Liver (tissue), 8 donors: ENCODE measurements at regions not wholly inside any gene's neighbourhood (a gene's known extent, or its start where the extent isn't known, plus 50 kb on each side); places are given as distances from the start of the nearest gene placed in this dataset.

Source experiments
- DNase-seq: peaks from one replicate; pipeline ENCODE4 v3.0.0-alpha.2; 2017; ENCODE audit warnings: low spot score
- H3K27ac ChIP-seq, 2 donors: one replicate each; pipeline ENCODE4 v1.7.0; 2013; ENCODE audit warnings: inconsistent platforms in 2 of 2, low read length in 2 of 2, control low read depth in 1 of 2, low read depth in 1 of 2, mild to moderate bottlenecking in 1 of 2
- H3K27me3 ChIP-seq, 4 donors: one replicate each; pipeline versions ENCODE4 v1.6.1 to v1.7.0; 2013; ENCODE audit warnings: low read length in 3 of 4, inconsistent platforms in 1 of 4, mild to moderate bottlenecking in 1 of 4, moderate library complexity in 1 of 4; ENCODE audit not compliant: control insufficient read depth in 4 of 4, insufficient read depth in 4 of 4
- H3K36me3 ChIP-seq, 4 donors: one replicate each; pipeline versions ENCODE4 v1.6.1 to v1.7.0; 2013; ENCODE audit warnings: low read length in 3 of 4, mild to moderate bottlenecking in 3 of 4, low read depth in 1 of 4, moderate library complexity in 1 of 4; ENCODE audit not compliant: control insufficient read depth in 4 of 4, insufficient read depth in 3 of 4
- H3K4me1 ChIP-seq, 4 donors: one replicate each; pipeline versions ENCODE4 v1.6.1 to v1.7.0; 2013; ENCODE audit warnings: low read length in 3 of 4, mild to moderate bottlenecking in 3 of 4, moderate library complexity in 1 of 4; ENCODE audit not compliant: control insufficient read depth in 4 of 4, insufficient read depth in 4 of 4
- H3K4me3 ChIP-seq, 3 donors: one replicate each; pipeline versions ENCODE4 v1.6.1 to v1.7.0; 2013; ENCODE audit warnings: low read length in 3 of 3, control low read depth in 1 of 3, low read depth in 1 of 3, mild to moderate bottlenecking in 1 of 3
- H3K9ac ChIP-seq, 2 donors: one replicate each; pipeline ENCODE4 v1.7.0; 2013; ENCODE audit warnings: low read length in 2 of 2, mild to moderate bottlenecking in 2 of 2, moderate library complexity in 2 of 2, control low read depth in 1 of 2, low read depth in 1 of 2
- H3K9me3 ChIP-seq, 4 donors: one replicate each; pipeline versions ENCODE4 v1.6.1 to v1.7.0; 2013; ENCODE audit warnings: low read length in 3 of 4; ENCODE audit not compliant: control insufficient read depth in 4 of 4
- ATF3 ChIP-seq: IDR thresholded peaks from 2 replicates; pipeline ENCODE4 v1.6.1; 2016; ENCODE audit warnings: antibody characterized with exemption
- CTCF ChIP-seq: fragments of 150-350 bp; IDR thresholded peaks from 2 replicates; pipeline ENCODE4 v1.5.1; 2017; ENCODE audit warnings: improper control_type of control experiment, low read depth, low read length; ENCODE audit not compliant: missing input control
- EGR1 ChIP-seq, 2 donors: IDR thresholded peaks; 2 replicates each; pipeline ENCODE4 v1.6.1; 2016 to 2018; ENCODE audit warnings: antibody characterized with exemption in 2 of 2, low read depth in 2 of 2
- FOXA1 ChIP-seq: IDR thresholded peaks from 2 replicates; pipeline ENCODE4 v1.6.1; 2016; ENCODE audit warnings: antibody characterized with exemption
- FOXA2 ChIP-seq: IDR thresholded peaks from 2 replicates; pipeline ENCODE4 v1.6.1; 2016; ENCODE audit warnings: antibody characterized with exemption
- GABPA ChIP-seq, 2 donors: IDR thresholded peaks in 1 of 2; conservative IDR thresholded peaks in 1 of 2; 2 replicates each; pipeline ENCODE4 v1.6.1; 2016; ENCODE audit warnings: antibody characterized with exemption in 2 of 2, mild to moderate bottlenecking in 1 of 2, moderate library complexity in 1 of 2
- HNF4A ChIP-seq, 2 donors: conservative IDR thresholded peaks; 2 replicates each; pipeline ENCODE4 v1.6.1; 2016; ENCODE audit warnings: antibody characterized with exemption in 2 of 2, mild to moderate bottlenecking in 2 of 2
- HNF4G ChIP-seq: IDR thresholded peaks from 2 replicates; pipeline ENCODE4 v1.6.1; 2016; ENCODE audit warnings: antibody characterized with exemption
- JUND ChIP-seq, 2 donors: IDR thresholded peaks; 2 replicates each; pipeline ENCODE4 v1.6.1; 2016; ENCODE audit warnings: antibody characterized with exemption in 2 of 2
- MAX ChIP-seq: IDR thresholded peaks from 2 replicates; pipeline ENCODE4 v1.6.1; 2016; ENCODE audit warnings: antibody characterized with exemption
- NR2F2 ChIP-seq: IDR thresholded peaks from 2 replicates; pipeline ENCODE4 v1.6.1; 2016; ENCODE audit warnings: antibody characterized with exemption
- RAD21 ChIP-seq, 2 donors: IDR thresholded peaks; 2 replicates each; pipeline ENCODE4 v1.6.1; 2016; ENCODE audit warnings: antibody characterized with exemption in 2 of 2, mild to moderate bottlenecking in 2 of 2
- REST ChIP-seq: IDR thresholded peaks from 2 replicates; pipeline ENCODE4 v1.6.1; 2016; ENCODE audit warnings: antibody characterized with exemption, mild to moderate bottlenecking
- RXRA ChIP-seq, 2 donors: IDR thresholded peaks; 2 replicates each; pipeline ENCODE4 v1.6.1; 2017 to 2018; ENCODE audit warnings: antibody characterized with exemption in 2 of 2, mild to moderate bottlenecking in 1 of 2
- TAF1 ChIP-seq: conservative IDR thresholded peaks from 2 replicates; pipeline ENCODE4 v1.6.1; 2016; ENCODE audit warnings: antibody characterized with exemption, mild to moderate bottlenecking
- YY1 ChIP-seq: IDR thresholded peaks from 2 replicates; pipeline ENCODE4 v1.6.1; 2016; ENCODE audit warnings: antibody characterized with exemption, mild to moderate bottlenecking
- ZBTB33 ChIP-seq: IDR thresholded peaks from 2 replicates; pipeline ENCODE4 v1.6.1; 2016; ENCODE audit warnings: antibody characterized with exemption
- WGBS: extraction: QIAGEN DNeasy Blood & Tissue Kit; methylation state at CpG from one replicate; pipeline ENCODE4 v1.1.7; 2013; 5-methylcytosine and 5-hydroxymethylcytosine counted together
- donor health status: healthy.
- donor health status: healthy.
- donor health status: healthy.
- donor health status: healthy.
- donor health status: healthy.

- peaks cover 0 to 5% (median 0%) of the 10 kb centered on the region in 4 donors for H3K4me1 ChIP-seq
- no peak overlapping the region for H3K27ac ChIP-seq
- 92% methylated on average over 3 of the region's 3 CpGs for WGBS
- no peak overlapping the region for H3K9ac ChIP-seq
- no peak overlapping the region for H3K4me3 ChIP-seq
- no peak for TF ChIP-seq RAD21 (IDR thresholded peaks at IDR 0.05)
- no peak for TF ChIP-seq REST
- TF ChIP-seq ATF3, result no peak
- TF ChIP-seq NR2F2, result no peak
- no peak for TF ChIP-seq HNF4G
- no peak for TF ChIP-seq RXRA (IDR thresholded peaks at IDR 0.05)
- no peak for TF ChIP-seq GABPA (IDR thresholded peaks at IDR 0.05 in 1 of 2, conservative IDR thresholded peaks at IDR 0.05 in 1 of 2)
- TF ChIP-seq ZBTB33, result no peak
- TF ChIP-seq EGR1 (IDR thresholded peaks at IDR 0.05; ENCODE audit: low read depth in 2 of 2), result no peak
- TF ChIP-seq MAX, result no peak
- H3K27me3 ChIP-seq, result no peaks in the 10 kb centered on the region
- no peaks in the 10 kb centered on the region for H3K36me3 ChIP-seq
- no peak for DNase-seq
- H3K9me3 ChIP-seq, result no peaks in the 10 kb centered on the region
Measured at GRCh38 chr18:44625386-44625785, 55.3 kb upstream of the SETBP1 start.

- H3K27ac ChIP-seq, result no peak overlapping the region
- no peak for DNase-seq
- H3K27me3 ChIP-seq, result no peaks in the 10 kb centered on the region
- TF ChIP-seq FOXA2 (no peak), GABPA (IDR thresholded peaks at IDR 0.05 in 1 of 2, conservative IDR thresholded peaks at IDR 0.05 in 1 of 2) (no peak), MAX (no peak), RXRA (IDR thresholded peaks at IDR 0.05) (no peak), FOXA1 (no peak), RAD21 (IDR thresholded peaks at IDR 0.05) (no peak), JUND (IDR thresholded peaks at IDR 0.05) (no peak), HNF4A (conservative IDR thresholded peaks at IDR 0.05) (no peak), NR2F2 (no peak), HNF4G (no peak), ATF3 (no peak), REST (no peak), ZBTB33 (no peak), EGR1 (IDR thresholded peaks at IDR 0.05; ENCODE audit: low read depth in 2 of 2) (no peak), YY1 (no peak), TAF1 (no peak), CTCF (no peak)
- no peaks in the 10 kb centered on the region for H3K36me3 ChIP-seq
- no peak overlapping the region for H3K9ac ChIP-seq
- 100% methylated on average over 1 of the region's 1 CpG for WGBS
- peaks cover 0 to 5% (median 0%) of the 10 kb centered on the region in 4 donors for H3K4me1 ChIP-seq
- H3K9me3 ChIP-seq, result no peaks in the 10 kb centered on the region
- no peak overlapping the region for H3K4me3 ChIP-seq
Measured at GRCh38 chr18:44626236-44626635, 54.5 kb upstream of the SETBP1 start.
